Testis (tissue), 2 donors: ENCODE measurements at regions not wholly inside any gene's neighbourhood (a gene's known extent, or its start where the extent isn't known, plus 50 kb on each side); places are given as distances from the start of the nearest gene placed in this dataset.

Experiments
- CTCF ChIP-seq, 3 experiments: fragments of 450-650 bp in 2 of 3; fragments of 200-600 bp in 1 of 3; sonication (generic) in 1 of 3; IDR thresholded peaks; one replicate each; pipeline ENCODE4 v1.5.1; 2016 to 2019; ENCODE audit warnings: antibody characterized with exemption in 3 of 3, mild to moderate bottlenecking in 2 of 3, moderate library complexity in 1 of 3
- POLR2A ChIP-seq: fragments of 450-650 bp; IDR thresholded peaks from one replicate; pipeline ENCODE4 v1.6.1; 2017; ENCODE audit warnings: antibody characterized with exemption, mild to moderate bottlenecking, moderate library complexity

GRCh38 chr14:97687944-97688630, 890.9 kb downstream of the VRK1 start:
- no peak for TF ChIP-seq CTCF (IDR thresholded peaks at IDR 0.05)
- TF ChIP-seq POLR2A, result no peak
